Left colon (tissue), 2 donors: ENCODE measurements at regions not wholly inside any gene's neighbourhood (a gene's known extent, or its start where the extent isn't known, plus 50 kb on each side); places are given as distances from the start of the nearest gene placed in this dataset.

Experiments used
- ATAC-seq: fragments of 200-7000 bp; cut with Tn5 transposase; one replicate; pipeline ENCODE4 v1.9.1; 2020; ENCODE audit warnings: mild to moderate bottlenecking, moderate library complexity
- DNase-seq, 2 donors: peaks; one replicate each; pipeline ENCODE4 v3.0.0-alpha.2; 2020
- intact Hi-C, 2 donors: fragments of 100-400 bp; cut with DNase I in 1 of 2; cut with micrococcal nuclease in 1 of 2; formaldehyde crosslinking; loops; one replicate each; pipeline versions ENCODE4 v1.11.2 to v1.14.0; 2022; cut with DNase I, micrococcal nuclease
- donor health status: DM: no; HTN: no; CAD: no.
- donor health status: DM: yes; HTN: yes; CAD: no.

DNA sequence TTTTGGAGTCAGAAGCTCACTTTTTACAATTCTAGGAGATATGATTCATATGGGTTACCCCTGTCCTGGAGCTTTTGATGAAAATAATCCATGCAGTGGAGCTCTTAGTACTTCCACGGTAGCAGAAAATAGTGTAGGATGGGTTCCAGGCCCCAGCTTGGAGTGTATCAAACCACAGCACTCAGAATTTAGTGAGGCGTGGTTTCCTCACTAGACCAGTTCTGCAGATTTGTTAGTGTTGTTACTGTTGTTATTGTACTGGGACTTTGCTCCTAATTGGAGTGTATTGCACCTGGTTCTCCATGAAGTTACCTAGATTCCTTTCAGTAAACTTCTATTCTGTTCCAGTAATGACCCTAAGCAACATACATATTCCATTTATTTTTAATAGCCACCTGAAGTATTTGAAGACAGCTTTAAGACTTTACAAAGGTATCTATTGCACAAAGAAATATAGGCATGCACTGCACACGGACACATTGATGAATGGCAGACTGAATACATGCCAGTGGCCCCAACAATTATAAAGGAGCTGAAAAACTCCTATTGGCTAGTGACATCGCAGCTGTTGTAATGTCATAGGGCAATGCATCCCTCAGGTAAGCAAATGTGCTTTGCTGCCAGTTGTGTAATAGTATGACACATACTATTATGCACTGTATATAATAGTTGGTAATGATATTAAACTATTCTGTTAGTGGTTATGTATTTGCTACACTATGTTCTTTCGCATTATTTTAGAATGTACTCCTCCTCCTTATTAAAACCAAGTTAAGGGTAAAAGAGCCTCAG is 1058.0 kb downstream of the KCNT2 start:
- intact Hi-C loops = no loop called here
- peak; percentile 99 for ATAC-seq

DNA sequence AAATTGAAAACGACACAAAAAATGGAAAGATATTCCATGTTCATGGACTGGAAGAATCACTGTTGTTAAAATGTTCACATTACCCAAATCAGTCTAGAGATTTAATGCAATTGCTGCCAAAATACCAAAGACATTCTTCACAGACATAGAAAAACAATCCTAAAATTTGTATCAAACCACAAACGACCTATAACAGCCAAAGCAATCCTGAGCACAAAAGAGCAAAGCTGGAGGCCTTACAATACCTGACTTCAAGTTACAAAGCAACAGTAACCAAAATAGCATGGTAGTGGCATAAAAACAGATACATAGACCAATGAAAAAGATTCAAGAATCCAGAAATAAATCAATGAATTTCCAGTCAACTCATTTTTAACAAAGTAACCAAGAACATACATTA is 1077.3 kb downstream of the KCNT2 start:
- DNase-seq (no peak), ATAC-seq (no peak)
- intact Hi-C loops = no loop called here

More for the DNA sequence above, 1058.0 kb downstream of the KCNT2 start:
- peak; percentile 31 for DNase-seq

DNA sequence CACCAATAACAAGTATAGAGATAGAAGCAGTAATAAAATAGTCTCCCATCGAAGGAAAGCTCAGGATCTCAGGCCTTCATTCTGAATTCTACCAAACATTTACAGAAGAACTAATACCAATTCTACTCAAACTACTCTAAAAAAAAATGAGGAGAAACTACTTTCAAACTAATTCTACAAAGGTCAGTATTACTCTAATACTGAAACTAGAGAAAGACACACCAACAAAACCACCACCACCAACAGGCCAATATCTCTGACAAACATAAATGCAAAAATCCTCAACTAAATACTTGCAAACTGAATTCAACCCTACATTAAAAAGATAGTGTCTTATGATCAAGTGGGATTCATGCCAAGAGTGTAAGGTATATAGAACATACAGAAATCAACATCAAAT is 1078.4 kb downstream of the KCNT2 start:
- ATAC-seq (no peak), DNase-seq (no peak)
- intact Hi-C loops = no loop called here

- DNase-seq (no peak), ATAC-seq (no peak)
- intact Hi-C loops = no loop called here
Measured at GRCh38 chr1:195520757-195521156, 1087.5 kb downstream of the KCNT2 start.

GRCh38 chr1:195516036-195516435 is 1092.2 kb downstream of the KCNT2 start:
- intact Hi-C loops = no loop called here
- no peak for ATAC-seq
- no peak for DNase-seq

GRCh38 chr1:195511501-195511900 is 1096.7 kb downstream of the KCNT2 start:
- ATAC-seq = no peak
- DNase-seq = no peak
- intact Hi-C loops = no loop called here

- DNase-seq = no peak
- ATAC-seq = no peak
- intact Hi-C loops = no loop called here
Measured at GRCh38 chr1:195501118-195501517, 1107.1 kb downstream of the KCNT2 start.

- ATAC-seq (no peak), DNase-seq (no peak)
- intact Hi-C loops = no loop called here
Measured at GRCh38 chr1:195495720-195496635, 1112.3 kb downstream of the KCNT2 start.

DNA sequence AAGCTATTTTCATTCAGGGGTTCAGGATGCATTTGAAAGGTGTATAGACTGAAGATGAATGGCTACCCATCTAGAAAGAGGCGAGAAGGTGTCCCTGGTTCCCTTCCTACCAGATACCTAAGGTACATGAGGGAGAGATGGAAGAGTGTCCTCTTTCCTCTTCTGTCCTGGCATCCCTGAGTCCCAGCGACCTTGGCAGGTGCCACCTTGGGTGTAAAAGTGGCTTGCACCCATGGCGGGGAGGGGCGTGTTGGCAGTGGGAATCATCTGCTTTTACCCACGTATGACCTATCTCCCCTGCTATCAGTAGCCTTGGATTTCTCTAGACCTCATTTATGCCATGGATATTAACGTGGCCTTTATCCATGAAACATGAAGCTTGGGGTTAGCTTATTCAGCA is 1126.1 kb downstream of the KCNT2 start:
- no peak for ATAC-seq
- no peak for DNase-seq
- intact Hi-C loops = no loop called here

GRCh38 chr1:195481293-195481692 is 1126.9 kb downstream of the KCNT2 start:
- ATAC-seq = no peak
- DNase-seq = no peak
- intact Hi-C loops = no loop called here

GRCh38 chr1:195475568-195475967 is 1132.7 kb downstream of the KCNT2 start:
- DNase-seq = no peak
- intact Hi-C loops = no loop called here
- no peak for ATAC-seq

DNA sequence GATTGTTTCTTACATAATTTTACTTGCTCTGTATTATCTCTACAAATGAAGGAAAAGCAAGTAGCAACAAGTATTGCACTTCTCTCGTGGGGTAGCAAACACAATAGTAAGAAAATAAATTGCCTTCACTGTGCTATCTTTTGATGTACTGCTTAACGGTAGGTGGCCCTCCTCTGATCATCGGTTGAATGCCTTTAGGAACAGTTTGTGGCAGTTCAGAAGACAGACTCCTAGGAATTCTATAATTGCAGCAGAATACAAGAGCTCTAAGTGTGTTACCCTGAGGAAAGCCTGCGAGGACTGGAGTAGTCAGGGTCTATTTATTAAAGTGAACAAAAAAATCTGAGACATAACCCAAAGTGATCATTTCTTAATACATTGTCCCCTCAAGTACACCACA is 1135.9 kb downstream of the KCNT2 start:
- peak; percentile 30 for ATAC-seq
- intact Hi-C loops = no loop called here
- no peak for DNase-seq

GRCh38 chr1:195466639-195467038 is 1141.6 kb downstream of the KCNT2 start:
- intact Hi-C loops = no loop called here
- no peak for ATAC-seq
- DNase-seq = no peak

GRCh38 chr1:195462646-195463045 is 1145.6 kb downstream of the KCNT2 start:
- intact Hi-C loops = no loop called here
- ATAC-seq = peak; percentile 49

GRCh38 chr1:195462152-195462551 is 1146.1 kb downstream of the KCNT2 start:
- intact Hi-C loops = no loop called here
- ATAC-seq = peak; percentile 98
- DNase-seq = no peak

More at GRCh38 chr1:195462646-195463045, 1145.6 kb downstream of the KCNT2 start:
- no peak for DNase-seq

DNA sequence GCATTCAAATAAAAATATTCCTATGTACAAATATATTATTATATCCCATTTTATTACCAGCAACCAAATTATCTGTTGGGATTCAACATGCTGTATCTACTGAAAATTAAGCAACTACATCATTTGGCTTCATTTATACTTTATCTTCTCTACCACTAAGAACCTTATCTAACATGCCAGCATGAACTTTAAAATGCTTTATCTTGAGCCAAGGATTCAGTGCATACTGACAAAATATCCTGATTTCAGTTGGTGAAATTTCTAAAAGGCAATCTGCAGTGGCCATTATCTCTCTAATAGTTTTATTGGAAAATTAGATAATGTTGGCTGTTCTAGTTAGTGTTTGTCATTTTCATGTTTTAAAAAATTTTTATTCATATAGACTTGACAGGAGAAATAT is 1149.9 kb downstream of the KCNT2 start:
- ATAC-seq = no peak
- DNase-seq = no peak
- intact Hi-C loops = no loop called here

DNA sequence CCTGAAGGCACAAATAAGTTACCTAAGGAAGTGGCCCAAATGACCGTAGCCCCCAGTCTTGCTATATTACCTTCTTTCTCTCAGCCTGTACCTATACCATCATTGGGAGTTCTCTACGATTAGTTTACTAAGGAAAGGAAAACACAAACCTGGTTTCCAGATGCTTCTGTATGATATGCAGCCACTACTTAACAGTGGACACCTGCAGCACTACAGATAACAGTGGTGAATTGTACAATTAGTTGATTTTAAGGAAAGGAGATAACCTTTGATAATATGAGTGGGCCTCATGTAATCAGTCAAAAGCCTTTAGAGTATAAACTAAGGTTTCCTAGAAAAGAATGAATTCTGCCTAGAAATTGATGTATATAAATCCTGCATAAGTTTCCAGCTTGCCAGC is 1157.4 kb downstream of the KCNT2 start:
- intact Hi-C loops = no loop called here
- ATAC-seq (no peak), DNase-seq (no peak)

- intact Hi-C loops = no loop called here
- ATAC-seq (no peak), DNase-seq (no peak)
Measured at GRCh38 chr1:195439661-195440060, 1168.6 kb downstream of the KCNT2 start.

DNA sequence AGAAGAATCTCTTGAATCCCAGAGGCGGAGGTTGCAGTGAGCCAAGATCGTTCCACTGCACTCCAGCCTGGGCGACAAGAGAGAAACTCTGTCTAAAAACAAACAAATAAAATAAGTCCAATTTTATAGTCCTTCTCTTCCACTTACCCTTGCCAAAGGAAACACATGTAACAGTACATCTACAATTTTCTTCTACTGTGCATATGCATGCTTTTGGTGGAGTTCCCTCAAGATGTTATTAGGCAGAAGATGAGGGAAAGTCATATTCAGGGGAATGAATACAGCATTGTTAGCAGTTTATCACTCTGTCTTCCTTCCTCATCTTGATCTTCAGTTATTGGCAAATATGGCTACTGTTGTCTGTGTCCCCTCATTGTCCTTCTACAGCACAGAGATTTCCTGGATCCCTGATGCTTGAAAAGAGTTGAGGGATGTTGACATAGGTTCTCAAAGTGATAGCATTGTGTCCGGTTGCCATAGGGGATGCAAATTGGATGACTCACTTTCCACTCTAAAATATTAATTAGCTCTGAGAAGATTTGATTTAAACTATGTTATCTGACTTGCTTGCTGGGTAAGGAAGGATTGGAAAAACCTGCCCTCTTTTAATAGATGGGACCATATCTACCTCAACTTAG is 1173.6 kb downstream of the KCNT2 start:
- no peak for DNase-seq
- intact Hi-C loops = no loop called here

DNA sequence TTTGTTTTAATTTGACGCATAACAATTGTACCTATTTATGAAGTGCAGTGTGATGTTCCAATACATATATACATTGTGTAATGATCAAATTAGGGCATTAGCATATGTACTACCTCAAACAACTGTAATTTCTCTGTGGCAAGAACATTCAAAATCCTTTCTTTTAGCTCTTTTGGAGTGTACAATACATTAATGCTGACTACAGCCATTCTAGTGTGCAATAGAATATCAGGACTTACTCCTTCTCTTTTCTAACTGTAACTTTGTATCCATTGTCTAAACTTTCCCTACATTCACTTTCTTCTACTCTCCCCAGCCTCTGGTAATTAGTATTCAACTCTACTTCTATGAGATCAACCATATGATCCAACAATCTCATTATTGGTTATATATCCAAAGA is 1177.4 kb downstream of the KCNT2 start:
- intact Hi-C loops = no loop called here
- ATAC-seq (no peak), DNase-seq (no peak)

More for the DNA sequence above, 1173.6 kb downstream of the KCNT2 start:
- ATAC-seq = no peak
